PC-3 (cell line): ENCODE measurements at regions not wholly inside any gene's neighbourhood (a gene's known extent, or its start where the extent isn't known, plus 50 kb on each side); places are given as distances from the start of the nearest gene placed in this dataset.

ENCODE experiments used
- EZH2 ChIP-seq: fragments of 300-600 bp; sonication (generic); IDR thresholded peaks from one replicate; pipeline ENCODE4 v1.6.1; 2017; ENCODE audit warnings: antibody characterized with exemption, mild to moderate bottlenecking, low read length; ENCODE audit not compliant: unreplicated experiment
- TF ChIP-seq, protein P1 (sequence below): fragments of 300-600 bp; sonication (generic); conservative IDR thresholded peaks from 2 replicates; pipeline ENCODE4 v1.5.1; 2017; ENCODE audit warnings: antibody characterized with exemption, low read depth, mild to moderate bottlenecking, low read length

DNA sequence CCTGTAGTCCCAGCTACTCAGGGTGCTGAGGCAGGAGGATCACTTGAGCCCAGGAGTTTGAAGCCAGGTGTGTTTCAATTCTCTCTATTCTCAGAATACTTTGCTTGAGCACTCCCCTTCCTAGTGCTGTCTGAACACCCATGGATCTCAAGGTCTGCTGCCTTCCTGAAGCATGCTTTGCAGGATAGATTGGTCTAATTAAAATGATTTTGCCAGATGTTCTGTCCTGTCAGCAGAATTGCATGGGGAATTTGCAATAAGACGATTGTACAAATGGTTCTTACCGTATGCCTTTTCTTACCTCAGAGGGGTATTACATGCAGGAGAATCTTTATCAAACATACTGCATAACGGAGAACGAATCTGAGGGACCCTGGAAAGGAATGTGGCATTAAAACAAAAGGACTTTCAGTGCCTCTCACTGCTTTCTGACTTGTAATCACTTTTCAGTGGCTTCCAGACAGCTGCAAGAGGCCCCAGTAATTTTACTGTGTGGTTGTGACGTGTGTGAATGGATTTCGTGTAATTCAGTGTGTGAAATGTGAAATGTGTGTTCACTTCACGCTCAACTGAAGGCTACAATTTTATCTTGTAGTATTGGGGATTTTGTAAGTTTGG lies 587.2 kb upstream of the SEMA6A start:
- TF ChIP-seq, protein P1, sequence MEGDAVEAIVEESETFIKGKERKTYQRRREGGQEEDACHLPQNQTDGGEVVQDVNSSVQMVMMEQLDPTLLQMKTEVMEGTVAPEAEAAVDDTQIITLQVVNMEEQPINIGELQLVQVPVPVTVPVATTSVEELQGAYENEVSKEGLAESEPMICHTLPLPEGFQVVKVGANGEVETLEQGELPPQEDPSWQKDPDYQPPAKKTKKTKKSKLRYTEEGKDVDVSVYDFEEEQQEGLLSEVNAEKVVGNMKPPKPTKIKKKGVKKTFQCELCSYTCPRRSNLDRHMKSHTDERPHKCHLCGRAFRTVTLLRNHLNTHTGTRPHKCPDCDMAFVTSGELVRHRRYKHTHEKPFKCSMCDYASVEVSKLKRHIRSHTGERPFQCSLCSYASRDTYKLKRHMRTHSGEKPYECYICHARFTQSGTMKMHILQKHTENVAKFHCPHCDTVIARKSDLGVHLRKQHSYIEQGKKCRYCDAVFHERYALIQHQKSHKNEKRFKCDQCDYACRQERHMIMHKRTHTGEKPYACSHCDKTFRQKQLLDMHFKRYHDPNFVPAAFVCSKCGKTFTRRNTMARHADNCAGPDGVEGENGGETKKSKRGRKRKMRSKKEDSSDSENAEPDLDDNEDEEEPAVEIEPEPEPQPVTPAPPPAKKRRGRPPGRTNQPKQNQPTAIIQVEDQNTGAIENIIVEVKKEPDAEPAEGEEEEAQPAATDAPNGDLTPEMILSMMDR, result no peak
- TF ChIP-seq EZH2, result no peak
